K562 (cell line): ENCODE measurements at regions not wholly inside any gene's neighbourhood (a gene's known extent, or its start where the extent isn't known, plus 50 kb on each side); places are given as distances from the start of the nearest gene placed in this dataset.

Experiments used
- NCOA6 ChIP-seq: fragments of 450-650 bp; IDR thresholded peaks from 2 replicates; pipeline ENCODE4 v1.6.1; 2017; ENCODE audit warnings: mild to moderate bottlenecking
- TF ChIP-seq, protein P1 (sequence below): IDR thresholded peaks from 2 replicates; pipeline ENCODE4 v1.6.1; 2016; ENCODE audit warnings: missing genetic modification characterization, missing compliant biosample characterization
- TF ChIP-seq, protein P2 (sequence below): fragments of 200-600 bp; sonication (generic); IDR thresholded peaks from one replicate; pipeline ENCODE4 v1.6.1; 2012; ENCODE audit warnings: mild to moderate bottlenecking, low read depth, low read length, inconsistent platforms

GRCh38 chr13:38228322-38228721 lies 121.3 kb upstream of the UFM1 start (continued):
- TF ChIP-seq, protein P1, sequence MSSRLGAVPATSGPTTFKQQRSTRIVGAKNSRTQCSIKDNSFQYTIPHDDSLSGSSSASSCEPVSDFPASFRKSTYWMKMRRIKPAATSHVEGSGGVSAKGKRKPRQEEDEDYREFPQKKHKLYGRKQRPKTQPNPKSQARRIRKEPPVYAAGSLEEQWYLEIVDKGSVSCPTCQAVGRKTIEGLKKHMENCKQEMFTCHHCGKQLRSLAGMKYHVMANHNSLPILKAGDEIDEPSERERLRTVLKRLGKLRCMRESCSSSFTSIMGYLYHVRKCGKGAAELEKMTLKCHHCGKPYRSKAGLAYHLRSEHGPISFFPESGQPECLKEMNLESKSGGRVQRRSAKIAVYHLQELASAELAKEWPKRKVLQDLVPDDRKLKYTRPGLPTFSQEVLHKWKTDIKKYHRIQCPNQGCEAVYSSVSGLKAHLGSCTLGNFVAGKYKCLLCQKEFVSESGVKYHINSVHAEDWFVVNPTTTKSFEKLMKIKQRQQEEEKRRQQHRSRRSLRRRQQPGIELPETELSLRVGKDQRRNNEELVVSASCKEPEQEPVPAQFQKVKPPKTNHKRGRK (tag) = no peak
- no peak for TF ChIP-seq NCOA6
- TF ChIP-seq, protein P2, sequence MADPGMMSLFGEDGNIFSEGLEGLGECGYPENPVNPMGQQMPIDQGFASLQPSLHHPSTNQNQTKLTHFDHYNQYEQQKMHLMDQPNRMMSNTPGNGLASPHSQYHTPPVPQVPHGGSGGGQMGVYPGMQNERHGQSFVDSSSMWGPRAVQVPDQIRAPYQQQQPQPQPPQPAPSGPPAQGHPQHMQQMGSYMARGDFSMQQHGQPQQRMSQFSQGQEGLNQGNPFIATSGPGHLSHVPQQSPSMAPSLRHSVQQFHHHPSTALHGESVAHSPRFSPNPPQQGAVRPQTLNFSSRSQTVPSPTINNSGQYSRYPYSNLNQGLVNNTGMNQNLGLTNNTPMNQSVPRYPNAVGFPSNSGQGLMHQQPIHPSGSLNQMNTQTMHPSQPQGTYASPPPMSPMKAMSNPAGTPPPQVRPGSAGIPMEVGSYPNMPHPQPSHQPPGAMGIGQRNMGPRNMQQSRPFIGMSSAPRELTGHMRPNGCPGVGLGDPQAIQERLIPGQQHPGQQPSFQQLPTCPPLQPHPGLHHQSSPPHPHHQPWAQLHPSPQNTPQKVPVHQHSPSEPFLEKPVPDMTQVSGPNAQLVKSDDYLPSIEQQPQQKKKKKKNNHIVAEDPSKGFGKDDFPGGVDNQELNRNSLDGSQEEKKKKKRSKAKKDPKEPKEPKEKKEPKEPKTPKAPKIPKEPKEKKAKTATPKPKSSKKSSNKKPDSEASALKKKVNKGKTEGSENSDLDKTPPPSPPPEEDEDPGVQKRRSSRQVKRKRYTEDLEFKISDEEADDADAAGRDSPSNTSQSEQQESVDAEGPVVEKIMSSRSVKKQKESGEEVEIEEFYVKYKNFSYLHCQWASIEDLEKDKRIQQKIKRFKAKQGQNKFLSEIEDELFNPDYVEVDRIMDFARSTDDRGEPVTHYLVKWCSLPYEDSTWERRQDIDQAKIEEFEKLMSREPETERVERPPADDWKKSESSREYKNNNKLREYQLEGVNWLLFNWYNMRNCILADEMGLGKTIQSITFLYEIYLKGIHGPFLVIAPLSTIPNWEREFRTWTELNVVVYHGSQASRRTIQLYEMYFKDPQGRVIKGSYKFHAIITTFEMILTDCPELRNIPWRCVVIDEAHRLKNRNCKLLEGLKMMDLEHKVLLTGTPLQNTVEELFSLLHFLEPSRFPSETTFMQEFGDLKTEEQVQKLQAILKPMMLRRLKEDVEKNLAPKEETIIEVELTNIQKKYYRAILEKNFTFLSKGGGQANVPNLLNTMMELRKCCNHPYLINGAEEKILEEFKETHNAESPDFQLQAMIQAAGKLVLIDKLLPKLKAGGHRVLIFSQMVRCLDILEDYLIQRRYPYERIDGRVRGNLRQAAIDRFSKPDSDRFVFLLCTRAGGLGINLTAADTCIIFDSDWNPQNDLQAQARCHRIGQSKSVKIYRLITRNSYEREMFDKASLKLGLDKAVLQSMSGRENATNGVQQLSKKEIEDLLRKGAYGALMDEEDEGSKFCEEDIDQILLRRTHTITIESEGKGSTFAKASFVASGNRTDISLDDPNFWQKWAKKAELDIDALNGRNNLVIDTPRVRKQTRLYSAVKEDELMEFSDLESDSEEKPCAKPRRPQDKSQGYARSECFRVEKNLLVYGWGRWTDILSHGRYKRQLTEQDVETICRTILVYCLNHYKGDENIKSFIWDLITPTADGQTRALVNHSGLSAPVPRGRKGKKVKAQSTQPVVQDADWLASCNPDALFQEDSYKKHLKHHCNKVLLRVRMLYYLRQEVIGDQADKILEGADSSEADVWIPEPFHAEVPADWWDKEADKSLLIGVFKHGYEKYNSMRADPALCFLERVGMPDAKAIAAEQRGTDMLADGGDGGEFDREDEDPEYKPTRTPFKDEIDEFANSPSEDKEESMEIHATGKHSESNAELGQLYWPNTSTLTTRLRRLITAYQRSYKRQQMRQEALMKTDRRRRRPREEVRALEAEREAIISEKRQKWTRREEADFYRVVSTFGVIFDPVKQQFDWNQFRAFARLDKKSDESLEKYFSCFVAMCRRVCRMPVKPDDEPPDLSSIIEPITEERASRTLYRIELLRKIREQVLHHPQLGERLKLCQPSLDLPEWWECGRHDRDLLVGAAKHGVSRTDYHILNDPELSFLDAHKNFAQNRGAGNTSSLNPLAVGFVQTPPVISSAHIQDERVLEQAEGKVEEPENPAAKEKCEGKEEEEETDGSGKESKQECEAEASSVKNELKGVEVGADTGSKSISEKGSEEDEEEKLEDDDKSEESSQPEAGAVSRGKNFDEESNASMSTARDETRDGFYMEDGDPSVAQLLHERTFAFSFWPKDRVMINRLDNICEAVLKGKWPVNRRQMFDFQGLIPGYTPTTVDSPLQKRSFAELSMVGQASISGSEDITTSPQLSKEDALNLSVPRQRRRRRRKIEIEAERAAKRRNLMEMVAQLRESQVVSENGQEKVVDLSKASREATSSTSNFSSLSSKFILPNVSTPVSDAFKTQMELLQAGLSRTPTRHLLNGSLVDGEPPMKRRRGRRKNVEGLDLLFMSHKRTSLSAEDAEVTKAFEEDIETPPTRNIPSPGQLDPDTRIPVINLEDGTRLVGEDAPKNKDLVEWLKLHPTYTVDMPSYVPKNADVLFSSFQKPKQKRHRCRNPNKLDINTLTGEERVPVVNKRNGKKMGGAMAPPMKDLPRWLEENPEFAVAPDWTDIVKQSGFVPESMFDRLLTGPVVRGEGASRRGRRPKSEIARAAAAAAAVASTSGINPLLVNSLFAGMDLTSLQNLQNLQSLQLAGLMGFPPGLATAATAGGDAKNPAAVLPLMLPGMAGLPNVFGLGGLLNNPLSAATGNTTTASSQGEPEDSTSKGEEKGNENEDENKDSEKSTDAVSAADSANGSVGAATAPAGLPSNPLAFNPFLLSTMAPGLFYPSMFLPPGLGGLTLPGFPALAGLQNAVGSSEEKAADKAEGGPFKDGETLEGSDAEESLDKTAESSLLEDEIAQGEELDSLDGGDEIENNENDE = no peak
